C4-2B (cell line): ENCODE measurements at regions not wholly inside any gene's neighbourhood (a gene's known extent, or its start where the extent isn't known, plus 50 kb on each side); places are given as distances from the start of the nearest gene placed in this dataset.

ENCODE experiments used
- H3K27ac ChIP-seq: fragments of 450-650 bp; 2 replicates; pipeline ENCODE4 v1.5.1; 2017
- ZFX ChIP-seq: fragments of 450-650 bp; IDR thresholded peaks from 2 replicates; pipeline ENCODE4 v1.6.1; 2017
- TF ChIP-seq, protein P1 (sequence below): fragments of 450-650 bp; conservative IDR thresholded peaks from 2 replicates; pipeline ENCODE4 v1.5.1; 2017; ENCODE audit warnings: mild to moderate bottlenecking

DNA sequence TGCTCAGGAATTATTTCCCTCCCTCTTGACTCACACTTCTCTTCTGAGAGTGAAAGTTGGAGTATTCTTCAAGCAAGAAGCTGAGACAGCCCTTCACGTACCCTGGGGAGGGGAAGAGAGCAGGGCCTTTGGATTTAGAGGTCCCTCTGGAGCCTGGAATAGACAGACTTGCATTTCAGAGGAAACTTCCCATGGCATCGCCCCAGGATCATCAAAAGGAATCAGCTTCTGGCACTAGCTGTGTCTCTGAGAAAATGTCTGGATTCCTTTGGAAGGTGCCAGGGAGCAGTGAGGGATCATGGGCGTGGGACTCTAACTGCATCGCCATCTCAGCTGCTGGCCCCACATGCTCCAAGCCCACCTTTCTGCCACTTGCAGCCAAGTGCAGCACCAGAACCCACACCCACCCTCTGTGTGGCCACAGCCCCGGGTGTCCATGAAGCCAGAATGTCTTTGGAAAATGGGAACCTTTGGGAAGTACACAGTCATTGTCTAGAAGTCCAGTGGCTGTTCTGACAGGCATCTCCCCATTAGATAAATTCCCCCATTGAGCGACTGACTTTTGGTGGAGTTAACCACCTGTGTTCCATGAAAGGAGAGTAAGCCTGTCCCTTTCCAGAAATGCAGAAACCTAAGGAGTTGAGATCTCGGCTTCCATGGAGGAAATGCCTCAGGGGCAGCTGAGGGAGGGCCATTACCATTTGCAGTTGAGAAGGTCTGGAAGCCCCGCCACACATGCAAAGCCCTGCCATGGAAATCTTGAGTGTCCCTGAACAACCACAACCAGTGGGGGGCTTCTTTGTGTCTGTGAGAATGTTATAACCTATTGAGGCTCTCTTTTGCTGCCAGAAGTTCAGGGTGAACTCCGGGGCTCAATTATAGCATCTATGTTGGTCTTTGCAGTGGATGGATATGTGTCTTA is 57.8 kb upstream of the GDF10 start:
- H3K27ac ChIP-seq = no peak overlapping the region
- no peak for TF ChIP-seq ZFX
- TF ChIP-seq, protein P1, sequence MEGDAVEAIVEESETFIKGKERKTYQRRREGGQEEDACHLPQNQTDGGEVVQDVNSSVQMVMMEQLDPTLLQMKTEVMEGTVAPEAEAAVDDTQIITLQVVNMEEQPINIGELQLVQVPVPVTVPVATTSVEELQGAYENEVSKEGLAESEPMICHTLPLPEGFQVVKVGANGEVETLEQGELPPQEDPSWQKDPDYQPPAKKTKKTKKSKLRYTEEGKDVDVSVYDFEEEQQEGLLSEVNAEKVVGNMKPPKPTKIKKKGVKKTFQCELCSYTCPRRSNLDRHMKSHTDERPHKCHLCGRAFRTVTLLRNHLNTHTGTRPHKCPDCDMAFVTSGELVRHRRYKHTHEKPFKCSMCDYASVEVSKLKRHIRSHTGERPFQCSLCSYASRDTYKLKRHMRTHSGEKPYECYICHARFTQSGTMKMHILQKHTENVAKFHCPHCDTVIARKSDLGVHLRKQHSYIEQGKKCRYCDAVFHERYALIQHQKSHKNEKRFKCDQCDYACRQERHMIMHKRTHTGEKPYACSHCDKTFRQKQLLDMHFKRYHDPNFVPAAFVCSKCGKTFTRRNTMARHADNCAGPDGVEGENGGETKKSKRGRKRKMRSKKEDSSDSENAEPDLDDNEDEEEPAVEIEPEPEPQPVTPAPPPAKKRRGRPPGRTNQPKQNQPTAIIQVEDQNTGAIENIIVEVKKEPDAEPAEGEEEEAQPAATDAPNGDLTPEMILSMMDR = no peak

DNA sequence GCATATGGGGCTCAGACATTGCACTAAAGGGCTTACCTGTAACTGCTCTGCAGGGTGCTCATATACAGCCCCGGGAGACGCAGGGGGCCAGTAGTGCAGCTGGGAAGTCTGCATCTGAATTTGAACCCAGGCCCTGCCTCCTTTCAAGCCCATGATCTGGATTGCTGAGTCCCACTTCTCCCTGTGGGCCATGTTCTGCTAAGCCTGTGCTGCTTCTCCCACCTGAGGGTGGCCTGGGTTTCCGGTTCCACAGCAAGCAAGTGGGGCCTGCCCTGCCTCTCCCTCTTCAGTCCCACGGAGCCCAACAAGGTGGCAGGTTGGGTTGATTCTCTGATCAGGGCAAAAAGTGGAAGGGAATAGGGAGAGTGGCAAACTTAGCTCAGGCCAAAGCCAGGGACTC is 56.6 kb upstream of the GDF10 start:
- TF ChIP-seq ZFX = no peak
- TF ChIP-seq, protein P1 = no peak
- no peak overlapping the region for H3K27ac ChIP-seq

DNA sequence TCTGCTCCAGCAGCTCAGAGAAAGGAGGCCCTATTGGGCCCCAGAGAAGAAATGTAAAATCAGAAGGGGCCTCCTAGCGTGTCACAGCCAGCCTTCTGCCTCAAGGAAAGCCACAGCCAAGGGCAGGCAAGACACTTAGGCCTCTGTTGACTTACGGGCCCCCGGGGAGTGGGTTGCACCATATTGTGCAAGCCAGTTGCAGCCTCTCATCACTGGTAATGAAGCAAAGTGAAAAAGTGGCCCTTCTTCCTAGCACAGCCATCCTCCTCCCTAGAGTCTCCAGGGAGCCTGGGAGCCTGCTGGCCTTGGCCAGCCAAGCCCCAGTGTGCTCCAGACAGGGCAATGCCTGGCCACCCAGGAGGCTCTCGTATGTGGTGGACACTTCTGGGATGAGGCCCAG is 56.2 kb upstream of the GDF10 start:
- TF ChIP-seq, protein P1 = no peak
- TF ChIP-seq ZFX = no peak
- no peak overlapping the region for H3K27ac ChIP-seq

DNA sequence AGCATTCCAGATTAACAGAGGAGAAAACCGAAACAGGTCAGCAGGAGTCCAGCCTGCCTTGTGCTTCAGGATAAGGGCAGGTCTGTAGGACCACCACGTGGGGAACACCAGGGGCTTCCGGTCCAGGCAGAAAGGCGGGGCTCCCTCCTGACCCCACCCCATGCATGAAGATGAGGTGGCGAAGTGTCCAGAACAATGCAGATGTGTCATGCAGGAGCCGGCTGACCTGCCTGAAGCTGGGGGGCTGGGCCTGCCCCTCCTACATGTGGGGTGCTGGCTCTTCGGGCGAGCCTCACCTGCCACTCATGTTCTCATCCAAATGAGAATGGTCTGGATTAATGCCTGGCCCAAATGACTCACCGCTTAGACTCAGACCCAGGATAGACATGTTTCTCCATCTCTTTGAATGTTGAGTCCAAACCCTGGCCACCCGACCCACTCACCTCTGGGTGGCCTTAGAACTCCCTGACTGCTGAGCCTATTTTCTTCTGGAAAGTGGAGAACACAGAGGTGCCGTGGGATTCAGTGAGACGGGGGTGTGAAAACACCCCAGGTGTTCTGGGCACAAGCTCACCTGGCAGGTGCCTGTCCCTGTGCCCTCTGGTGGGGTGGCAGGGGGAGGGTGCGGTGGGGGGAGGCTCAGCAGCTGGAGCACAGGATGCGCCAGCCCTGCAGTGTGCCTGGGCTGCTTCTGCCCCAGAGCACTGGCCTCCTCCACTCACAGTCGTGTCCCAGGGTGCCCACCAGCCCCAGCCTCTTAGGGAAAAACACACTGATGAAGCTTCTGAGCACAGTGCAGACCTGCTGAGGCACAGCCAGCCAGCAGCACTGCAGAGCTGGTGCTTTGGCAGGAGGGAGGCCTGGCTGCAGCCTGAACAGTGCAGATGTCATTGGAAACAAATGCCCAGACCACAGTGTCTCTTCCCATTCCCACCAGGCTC is 55.2 kb upstream of the GDF10 start:
- H3K27ac ChIP-seq = no peak overlapping the region
- TF ChIP-seq ZFX = no peak

DNA sequence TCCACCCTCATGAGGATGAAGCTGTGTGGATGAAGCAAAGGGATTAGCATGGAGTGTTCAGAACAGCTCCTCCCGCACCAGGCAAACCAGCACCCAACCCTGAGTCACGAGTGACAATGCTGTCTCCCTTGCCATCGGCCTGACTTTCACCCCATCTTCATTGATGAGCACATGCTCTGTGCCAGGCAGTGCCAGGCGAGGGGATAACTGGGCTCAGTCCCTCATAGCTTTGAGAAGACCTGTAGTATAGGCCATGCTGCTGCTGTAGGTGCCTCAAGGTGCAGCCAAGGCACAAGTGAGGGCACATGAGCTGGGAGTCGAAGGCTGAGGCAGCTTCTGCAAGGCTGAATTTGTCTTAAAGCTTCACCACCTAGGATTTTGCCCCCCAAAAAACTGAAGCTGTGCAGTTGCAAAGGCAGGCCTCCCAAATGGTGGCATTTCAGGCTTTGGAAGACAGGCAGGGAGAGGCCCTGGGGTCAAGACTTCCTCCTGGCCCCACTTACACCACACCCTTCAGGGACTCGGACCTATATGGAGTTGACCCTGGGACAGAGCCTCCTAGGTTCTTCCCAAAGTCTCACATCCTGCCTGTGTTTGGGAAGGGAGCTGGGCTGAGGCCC is 54.2 kb upstream of the GDF10 start:
- H3K27ac ChIP-seq = no peak overlapping the region
- TF ChIP-seq ZFX = no peak
- TF ChIP-seq, protein P1 = no peak

DNA sequence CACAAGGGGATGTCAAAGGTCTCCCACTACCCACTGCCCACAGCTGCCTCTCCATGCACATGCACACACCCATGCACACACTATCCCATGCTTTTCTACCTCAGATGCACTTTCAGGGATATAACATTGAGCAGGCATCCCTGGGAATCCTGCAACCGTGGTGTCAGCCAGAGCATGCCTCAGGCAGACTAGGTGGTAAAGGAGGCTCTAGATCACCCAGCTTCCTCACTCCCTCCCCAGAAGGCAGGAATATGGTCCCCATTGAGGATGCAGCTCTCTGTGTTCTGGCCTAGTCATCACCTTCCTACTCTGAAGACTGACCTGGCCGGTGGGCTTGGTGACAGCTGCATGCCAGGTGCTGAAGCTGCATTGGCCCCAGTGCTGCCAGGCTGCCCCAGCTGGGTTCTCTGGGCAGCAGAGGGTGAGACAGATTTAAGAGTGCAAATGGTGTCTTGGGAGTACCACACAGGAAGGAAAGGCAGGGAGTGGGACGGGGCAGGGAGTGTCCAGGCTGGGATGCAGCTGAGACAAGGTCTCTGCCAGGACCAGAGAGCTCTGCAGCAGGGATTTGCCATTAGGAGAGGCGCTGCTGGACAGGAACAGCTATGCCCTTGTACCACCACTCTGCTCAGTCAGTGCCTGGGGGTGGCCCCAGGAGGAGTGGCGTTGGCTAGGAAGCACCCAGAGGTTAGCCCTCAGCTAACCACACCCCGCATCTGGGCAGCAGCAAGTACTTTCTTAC is 53.4 kb upstream of the GDF10 start:
- no peak overlapping the region for H3K27ac ChIP-seq
- TF ChIP-seq, protein P1 = no peak
- no peak for TF ChIP-seq ZFX
